Islet of Langerhans (tissue), 1 donor: ENCODE measurements at regions not wholly inside any gene's neighbourhood (a gene's known extent, or its start where the extent isn't known, plus 50 kb on each side); places are given as distances from the start of the nearest gene placed in this dataset.

Source experiments
- FAIRE-seq: peaks from one replicate; lab custom pipeline; 2011; peaks lifted over from hg19 to GRCh38; lab: Jason Lieb, UNC

DNA sequence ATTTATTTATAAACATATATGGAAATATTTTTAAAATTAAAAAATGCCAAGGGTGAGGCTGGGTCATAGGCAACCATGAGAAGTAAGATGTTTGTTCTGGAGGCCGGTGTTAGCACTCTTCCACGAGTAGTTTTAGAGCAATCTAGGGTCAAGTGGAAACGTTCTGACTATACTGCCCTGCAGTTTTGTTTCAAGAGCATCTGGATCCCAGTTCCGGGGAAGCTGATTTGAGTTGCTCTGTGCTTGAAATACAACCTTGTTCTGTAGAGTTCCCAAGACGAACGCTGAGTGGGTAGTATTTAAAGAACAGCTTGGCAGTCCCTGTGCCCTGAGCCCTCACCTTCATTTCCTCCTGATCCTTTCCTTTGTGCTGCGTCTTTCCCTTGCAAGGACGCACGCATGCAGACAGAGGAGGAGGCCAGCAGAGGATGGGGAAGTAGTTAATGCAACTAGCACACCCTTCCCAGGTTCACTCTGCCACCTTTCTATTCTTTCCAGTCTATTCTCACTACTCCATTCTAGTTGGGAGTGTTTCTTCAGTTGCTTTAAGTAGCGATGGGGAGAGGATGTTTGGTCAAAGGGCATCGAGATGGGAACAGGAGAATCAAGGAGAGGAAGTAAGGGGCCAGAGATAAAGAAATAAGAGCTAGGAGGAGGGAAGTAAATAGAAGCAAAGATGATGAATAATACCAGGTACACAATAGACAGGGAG lies 68.3 kb upstream of the ZSWIM6 start:
- FAIRE-seq: no peak

GRCh38 chr5:61264273-61264661 lies 67.8 kb upstream of the ZSWIM6 start:
- no peak for FAIRE-seq

DNA sequence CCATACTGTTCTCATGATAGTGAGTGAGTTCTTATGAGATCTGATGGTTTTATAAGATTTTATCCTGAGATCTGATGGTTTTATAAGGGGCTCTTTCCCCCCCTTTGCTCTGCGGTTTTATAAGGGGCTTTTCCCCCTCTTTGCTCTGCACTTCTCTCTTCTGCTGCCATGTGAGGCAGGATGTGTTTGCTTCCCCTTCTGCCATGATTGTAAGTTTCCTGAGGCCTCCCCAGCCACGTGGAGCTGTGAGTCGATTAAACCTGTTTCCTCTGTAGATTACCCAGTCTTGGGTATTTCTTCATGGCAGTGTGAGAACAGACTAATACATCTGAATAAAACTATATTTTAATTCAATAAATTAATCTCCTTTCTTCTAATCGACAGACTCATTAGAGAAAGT lies 64.9 kb upstream of the ZSWIM6 start:
- FAIRE-seq: no peak

- FAIRE-seq: no peak
These were observed 63.2 kb upstream of the ZSWIM6 start for GRCh38 chr5:61268871-61269270.

DNA sequence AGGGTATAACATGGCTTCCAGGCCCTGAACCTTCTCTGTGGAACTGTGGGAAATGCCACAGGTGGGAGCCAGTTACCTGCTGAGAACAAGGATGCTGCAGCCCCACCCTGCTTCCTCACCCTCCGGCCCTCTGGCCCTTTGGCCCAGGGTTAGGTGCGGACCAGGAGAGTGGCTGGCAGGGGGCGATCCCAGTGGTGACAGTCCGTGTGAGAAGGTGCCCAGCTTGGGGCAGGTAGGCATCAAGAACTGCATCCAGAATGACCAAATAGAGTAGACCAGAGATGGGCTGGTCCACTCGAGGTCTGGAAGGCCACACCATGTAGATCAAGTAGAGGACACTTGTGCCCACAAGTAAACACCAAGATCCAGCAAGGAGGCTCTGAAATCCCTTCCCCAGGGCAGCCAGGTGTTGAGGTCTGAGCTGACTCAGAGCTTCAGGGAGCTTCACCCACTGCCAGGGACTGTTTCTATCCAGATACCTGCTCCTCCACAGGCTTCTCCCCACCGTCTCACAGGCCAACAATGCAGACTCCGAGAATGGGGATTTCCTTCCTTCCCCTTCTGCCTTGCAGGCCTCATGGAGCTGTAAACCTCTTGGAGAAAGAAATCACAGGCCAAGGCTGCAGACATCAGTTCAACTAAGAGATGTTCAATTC lies 61.4 kb upstream of the ZSWIM6 start:
- FAIRE-seq: no peak

- FAIRE-seq: no peak
These were observed 59.4 kb upstream of the ZSWIM6 start for GRCh38 chr5:61272688-61273087.

GRCh38 chr5:61273279-61273975 lies 58.6 kb upstream of the ZSWIM6 start:
- FAIRE-seq: no peak

- FAIRE-seq: no peak
These were observed 57.5 kb upstream of the ZSWIM6 start for GRCh38 chr5:61274511-61274911.

DNA sequence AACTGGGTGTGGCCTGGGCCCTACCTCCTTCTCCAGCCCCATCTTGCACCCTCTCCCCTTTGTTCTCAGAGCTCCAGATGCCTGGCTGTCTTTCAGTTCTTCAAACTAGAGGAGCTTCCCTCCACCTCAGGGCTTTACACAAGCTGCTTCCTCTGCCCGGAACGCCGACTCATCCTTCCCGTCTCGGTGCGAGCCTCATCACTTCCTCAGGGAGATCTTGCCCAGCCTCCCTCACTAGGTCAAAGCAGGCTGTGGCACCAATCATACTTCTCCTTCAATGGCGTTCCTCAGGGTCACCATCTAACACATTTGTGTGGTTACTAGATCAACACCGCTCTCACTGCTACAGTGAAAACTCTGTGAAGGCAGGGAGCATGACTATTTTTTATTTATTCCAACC lies 56.2 kb upstream of the ZSWIM6 start:
- FAIRE-seq: no peak

DNA sequence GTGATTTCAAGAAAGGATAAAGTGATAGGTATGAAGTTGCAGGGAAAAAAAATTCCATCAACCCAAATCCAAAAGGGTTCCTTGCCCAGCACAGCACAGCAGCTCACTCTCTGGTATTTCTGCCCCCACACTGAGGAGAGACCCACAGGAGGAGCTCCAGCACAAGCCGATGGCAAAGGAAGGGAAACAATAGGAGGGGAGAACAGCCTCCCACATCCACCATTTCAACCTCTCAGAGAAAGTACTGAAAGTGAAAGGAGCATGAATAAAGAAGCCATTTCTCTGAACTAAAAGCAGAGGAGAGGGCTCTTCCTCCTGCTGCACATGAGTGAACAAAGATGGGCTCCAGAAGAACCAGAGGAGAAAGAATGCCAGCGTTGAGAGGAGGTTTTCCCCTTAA lies 54.9 kb upstream of the ZSWIM6 start:
- FAIRE-seq: no peak

DNA sequence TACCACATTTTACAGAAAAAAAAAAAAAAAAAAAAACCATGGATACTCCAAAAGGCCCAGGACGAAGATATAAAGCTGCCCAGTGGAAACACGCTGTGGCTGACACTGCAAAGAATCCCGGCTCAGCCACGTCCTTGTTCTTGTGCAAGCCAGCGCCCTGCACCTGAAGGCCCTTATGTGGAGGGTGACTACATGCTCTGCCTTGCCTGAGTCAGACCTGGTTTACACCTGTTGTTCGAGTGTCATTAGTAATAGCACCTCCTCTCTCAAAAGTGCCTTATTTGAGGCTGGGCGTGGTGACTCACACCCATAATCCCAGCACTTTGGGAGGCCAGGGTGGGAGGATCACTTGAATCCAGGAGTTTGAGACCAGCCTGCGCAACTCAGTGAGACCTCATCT lies 54.3 kb upstream of the ZSWIM6 start:
- no peak for FAIRE-seq

DNA sequence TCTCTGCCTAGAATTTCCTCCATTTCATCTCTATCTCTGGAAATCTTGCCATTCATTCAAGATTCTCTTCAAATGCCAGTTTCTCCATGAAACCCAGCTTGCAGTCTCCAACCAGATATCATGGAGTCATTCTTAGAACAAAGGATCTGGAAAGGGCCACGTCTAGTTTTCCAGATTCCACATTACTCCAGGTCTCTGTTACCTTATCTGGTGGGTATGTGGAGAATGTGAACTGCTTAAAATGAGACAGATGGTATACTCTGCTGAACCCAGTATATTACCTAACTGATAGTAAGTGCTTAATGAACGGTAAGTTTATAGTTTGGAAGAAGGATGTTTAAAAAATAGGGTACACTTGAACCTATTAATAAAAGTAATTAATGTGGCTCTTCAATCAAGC lies 52.3 kb upstream of the ZSWIM6 start:
- no peak for FAIRE-seq

GRCh38 chr5:61280205-61280604 lies 51.9 kb upstream of the ZSWIM6 start:
- peak; percentile 97 for FAIRE-seq

DNA sequence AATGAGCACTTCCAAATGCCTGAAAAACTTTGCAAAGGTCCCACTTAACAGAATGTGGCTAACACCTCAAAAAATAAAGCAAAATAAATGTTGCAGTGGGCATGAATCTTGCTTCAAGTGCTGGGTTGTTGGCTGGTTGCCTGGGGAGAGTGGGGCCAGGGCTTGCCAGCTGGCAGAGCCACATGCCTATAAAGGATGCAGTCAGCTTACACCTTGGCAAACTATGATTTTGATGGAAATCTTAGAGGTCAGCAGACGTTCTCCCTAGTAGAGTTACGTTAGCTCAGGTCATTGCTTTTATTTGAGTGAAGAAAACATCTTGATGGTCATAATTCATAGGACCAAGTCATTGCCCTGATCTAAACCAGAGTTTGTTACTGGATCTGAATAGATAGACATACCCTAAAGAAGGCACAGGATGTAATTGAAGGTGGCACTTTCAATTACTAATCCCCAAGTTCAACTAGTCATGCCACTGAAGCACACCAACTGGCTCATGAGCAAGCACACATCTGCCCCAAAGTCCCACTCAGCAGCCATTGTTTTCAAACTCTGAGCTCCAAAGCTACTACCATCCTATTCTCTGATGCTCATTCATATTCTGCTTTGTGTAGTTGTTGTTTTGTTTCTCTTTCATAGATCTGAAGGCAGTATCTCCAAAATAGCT lies 51.2 kb upstream of the ZSWIM6 start:
- no peak for FAIRE-seq

DNA sequence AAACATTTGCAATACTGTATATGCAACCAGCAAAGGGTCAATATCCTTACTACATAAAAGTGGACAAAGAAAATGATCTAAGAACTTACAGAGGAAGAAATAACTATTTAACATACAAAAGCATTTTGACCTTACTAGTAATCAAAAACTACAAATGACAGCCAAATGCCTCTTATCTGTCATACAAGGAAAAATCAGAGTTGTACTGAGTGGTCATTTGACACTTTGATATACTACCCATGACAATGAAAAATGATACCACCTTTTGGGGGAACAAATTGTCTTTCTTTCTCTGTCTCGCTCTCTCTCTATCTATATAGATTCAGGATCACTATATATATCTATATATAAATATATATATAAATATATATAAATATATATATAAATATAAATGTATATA lies 50.4 kb upstream of the ZSWIM6 start:
- FAIRE-seq: no peak
